ENCODE measurements at regions not wholly inside any gene's neighbourhood (a gene's known extent, or its start where the extent isn't known, plus 50 kb on each side); places are given as distances from the start of the nearest gene placed in this dataset.

DNA sequence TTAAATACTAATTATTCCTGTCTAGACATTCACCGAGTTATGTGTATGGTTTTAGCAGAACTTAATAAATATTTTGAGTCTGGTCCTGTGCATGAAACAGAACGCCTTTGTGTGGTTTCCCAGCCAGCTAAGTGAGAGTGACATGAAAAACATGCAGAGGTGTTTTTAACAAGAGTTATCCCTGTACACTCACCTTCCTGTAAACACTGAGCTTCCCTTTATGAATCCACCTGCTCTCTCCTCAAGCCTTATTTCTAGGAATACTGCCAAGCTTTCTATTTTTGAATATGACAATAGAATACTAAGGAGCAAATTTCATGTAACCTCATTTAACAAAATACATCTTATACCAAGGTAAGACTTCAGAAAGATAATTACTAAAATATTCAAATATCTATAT, 270.3 kb upstream of the CTSO start:
- peak; percentile 4 for DNase-seq

- no peak for DNase-seq
These were observed 263.6 kb upstream of the CTSO start for GRCh38 chr4:156217236-156217635.

- no peak for DNase-seq
These were observed 247.4 kb upstream of the CTSO start for GRCh38 chr4:156201050-156201449.

- no peak for DNase-seq
These were observed 244.8 kb upstream of the CTSO start for GRCh38 chr4:156198511-156198910.

DNA sequence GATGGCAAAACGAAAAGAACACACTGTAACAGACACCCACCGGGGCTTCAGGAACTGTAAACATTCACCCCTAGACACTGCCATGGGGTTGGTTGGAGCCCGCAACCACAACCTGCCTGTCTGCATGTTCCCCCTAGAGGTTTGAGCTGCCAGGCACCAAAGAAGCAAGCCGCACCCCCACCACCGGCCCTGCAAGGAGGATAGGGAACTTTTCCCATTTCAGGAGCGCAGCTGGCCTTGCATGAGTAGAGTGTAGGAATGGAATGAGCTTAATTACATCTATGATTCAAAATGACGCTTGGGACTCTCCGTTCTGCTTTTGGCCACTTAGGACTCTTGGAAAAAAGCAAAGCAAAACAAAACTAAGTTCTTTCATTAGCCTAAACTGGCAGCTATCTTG, 243.6 kb upstream of the CTSO start:
- no peak for DNase-seq

GRCh38 chr4:156196722-156197121, 243.1 kb upstream of the CTSO start:
- DNase-seq: no peak

DNA sequence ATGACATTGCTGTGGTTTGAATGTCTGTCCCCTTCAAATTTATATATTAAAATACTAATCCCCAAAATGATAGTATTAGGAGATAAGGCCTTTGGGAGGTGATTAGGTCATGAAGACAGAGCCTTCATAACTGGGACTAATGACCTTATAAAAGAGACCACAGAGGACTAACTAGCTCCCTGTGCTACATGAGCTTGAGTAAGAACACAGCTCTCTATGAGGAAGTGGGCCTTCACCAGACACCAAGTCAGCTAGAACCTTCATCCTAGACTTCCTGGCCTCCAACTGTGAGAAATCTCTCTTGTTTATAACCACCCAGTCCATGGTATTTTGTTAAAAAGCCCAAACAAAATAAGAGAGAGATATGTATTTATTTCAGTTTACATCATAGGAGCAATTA, 242.2 kb upstream of the CTSO start:
- no peak for DNase-seq

DNA sequence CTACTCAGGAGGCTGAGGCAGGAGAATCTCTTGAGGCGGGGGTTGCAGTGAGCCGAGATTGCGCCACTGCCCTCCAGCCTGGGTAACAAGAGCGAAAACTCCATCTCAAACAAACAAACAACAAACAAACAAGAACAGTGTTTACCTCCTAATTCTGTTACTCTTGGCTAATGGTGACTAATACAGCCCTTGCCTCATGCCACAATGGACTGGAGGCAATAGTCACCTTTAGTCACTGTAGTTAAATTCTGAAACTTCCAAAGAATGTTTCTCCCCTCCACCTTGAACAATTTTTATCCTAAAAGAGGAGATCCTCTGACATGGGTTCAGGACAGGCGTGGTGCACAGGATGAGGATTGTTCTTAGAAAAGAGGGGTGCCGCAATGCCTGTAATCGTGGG, 241.2 kb upstream of the CTSO start:
- DNase-seq: no peak

DNA sequence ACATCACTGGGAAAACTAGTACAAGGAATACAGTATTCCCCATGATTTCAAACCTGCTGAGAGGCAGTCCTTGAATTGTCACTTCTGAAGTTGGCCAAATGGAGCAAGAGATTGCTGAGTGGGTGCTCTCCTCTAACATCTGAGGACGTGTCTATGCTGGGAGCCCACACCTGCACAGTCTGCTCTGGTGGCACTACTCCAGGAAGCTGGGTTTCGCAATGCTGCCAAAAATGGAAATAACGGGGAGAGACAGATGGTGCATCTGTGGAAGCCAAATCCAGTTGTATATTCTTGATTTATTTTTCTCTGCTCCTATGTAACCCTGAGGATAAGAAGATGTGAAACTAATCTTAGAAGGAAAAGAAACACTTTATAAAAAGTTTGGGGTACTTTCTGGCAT, 240.1 kb upstream of the CTSO start:
- no peak for DNase-seq

GRCh38 chr4:156193106-156193505, 239.4 kb upstream of the CTSO start:
- DNase-seq: no peak

DNA sequence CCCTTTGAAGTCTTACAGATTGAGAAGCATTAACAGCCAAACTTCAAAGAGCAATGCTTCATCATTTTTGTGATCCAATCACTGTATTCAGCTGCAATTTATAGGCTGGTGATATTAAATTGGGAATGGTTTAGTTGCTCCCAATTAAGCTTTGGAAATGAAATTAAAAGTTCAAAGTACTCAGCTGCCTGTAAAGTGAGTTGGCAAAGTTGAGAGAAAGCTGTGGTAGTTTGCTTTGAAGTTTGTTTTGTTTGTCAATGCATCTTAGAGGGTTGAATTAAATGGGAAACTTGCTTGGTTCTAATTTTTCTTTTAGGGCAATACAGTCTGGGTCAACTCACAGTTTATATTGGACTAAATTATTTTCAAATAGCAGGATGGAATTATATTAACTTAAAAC, 238.4 kb upstream of the CTSO start:
- no peak for DNase-seq

DNA sequence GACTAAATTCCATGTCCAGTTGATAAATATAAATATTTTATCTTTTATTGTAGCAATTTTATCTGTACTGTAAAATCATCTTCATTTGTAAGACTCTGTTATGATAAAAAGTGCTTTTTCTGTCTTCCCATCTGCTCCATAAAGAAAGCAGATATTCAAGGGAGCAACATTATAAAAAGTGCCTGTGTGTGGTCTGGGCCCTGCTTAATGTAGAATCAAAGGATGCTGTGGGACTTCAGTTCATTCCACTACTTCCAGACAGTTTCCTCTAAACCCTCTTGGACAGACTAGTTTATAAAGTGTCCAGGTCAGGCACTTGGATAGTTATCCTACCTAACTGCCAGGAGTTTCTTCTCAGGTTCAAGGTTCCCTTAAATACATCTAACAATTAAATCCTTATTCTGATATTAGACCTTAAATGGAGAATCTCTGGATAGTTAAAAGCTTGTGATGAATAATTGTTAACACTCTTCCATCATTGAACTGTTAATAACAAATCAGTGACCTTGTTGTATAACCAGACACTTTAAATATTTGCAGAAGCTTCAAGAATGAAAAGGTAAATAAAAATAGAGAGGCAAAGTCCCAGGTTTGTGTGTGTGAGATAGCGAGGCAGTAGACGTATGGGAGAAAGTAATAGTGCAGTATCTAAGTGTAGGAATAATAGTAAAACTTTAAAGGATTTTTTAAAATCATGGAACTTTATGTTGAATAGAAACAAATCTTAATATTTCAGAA, 237.5 kb upstream of the CTSO start:
- no peak for DNase-seq

DNA sequence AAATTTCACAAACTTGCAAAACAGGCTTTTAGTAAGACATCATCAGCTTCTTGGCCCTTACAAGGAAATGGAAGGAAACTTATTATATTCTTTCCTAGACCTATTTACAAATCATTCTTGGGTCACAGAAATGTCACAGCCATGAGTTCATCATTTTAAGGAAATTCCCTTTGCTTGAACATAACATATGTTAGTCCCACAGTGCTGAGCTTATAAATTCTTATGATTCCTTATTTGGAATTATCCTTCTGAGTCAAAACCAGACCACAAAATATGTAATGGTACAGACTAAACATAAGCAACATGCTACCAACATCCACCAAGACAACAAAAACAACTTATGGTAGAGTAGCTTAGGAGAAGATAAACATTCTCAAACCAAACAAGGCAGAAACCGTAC, 236.9 kb upstream of the CTSO start:
- DNase-seq: no peak

GRCh38 chr4:156188596-156188995, 234.9 kb upstream of the CTSO start:
- DNase-seq: no peak

- no peak for DNase-seq
These were observed 232.4 kb upstream of the CTSO start for GRCh38 chr4:156186111-156186510.

DNA sequence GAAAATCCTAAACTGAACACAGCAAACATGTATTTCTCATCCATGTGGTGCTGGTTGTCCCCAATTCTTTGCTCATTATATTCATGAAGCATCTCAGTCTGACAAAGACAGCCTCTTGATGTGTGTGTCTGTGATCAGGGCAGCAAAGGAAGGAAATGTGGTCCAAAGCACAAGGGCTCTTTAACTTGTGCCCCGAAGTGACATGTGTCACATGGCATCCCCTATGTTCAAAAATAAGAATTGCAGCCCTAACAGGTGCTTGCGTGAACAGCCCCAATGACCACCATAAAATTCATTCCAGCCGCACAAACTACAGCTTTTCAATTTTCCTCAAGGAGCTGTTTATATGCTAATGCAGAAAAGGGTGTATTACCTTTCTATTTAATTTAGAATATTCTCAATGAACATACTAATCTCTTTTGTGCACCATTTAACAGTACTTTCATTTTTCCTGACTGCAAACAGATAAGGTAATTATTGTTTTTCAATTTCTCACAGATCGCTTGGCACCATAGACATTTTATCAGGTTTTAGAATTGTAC, 231.9 kb upstream of the CTSO start:
- no peak for DNase-seq

DNA sequence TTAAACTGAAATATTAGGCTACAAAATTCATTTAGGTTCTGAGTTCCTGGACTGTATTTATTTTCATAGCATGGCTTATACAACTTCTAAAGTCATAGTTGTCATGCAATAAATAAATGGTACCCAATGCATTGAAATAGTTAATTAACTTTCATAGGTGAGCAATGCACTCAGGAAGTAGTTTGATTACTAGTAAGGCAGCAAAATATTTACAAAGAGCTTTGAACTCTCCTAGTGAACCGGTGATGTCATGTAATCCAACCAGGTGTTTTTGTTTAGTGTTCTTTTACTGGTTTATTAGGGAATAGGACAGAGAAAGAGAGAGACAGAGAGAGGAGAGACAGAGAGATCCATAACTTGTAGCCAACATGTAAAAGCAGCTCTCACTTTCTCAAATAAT, 228.6 kb upstream of the CTSO start:
- no peak for DNase-seq

- no peak for DNase-seq
These were observed 224.3 kb upstream of the CTSO start for GRCh38 chr4:156177941-156178340.

GRCh38 chr4:156176896-156177295, 223.2 kb upstream of the CTSO start:
- no peak for DNase-seq

GRCh38 chr4:156173937-156174336, 220.3 kb upstream of the CTSO start:
- DNase-seq: no peak

DNA sequence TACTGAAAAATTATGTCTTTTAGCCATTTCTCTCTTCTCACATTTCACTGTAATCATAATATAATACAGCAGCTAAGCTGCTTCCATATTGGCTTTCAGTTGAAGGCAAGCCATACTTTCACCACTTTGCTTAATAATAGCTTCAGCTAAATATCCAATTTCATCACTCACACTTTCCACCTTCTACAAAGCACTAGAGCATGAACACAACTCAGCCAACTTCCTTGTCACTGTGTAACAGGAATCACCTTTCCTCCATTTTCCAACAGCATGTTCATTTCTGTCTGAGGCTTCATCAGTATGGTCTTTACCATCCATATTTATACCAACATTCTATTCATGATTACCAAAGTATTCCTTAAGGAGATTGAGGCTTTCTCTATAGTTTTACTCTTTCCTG, 219.8 kb upstream of the CTSO start:
- DNase-seq: no peak

- no peak for DNase-seq
These were observed 216.2 kb upstream of the CTSO start for GRCh38 chr4:156169861-156170260.

DNA sequence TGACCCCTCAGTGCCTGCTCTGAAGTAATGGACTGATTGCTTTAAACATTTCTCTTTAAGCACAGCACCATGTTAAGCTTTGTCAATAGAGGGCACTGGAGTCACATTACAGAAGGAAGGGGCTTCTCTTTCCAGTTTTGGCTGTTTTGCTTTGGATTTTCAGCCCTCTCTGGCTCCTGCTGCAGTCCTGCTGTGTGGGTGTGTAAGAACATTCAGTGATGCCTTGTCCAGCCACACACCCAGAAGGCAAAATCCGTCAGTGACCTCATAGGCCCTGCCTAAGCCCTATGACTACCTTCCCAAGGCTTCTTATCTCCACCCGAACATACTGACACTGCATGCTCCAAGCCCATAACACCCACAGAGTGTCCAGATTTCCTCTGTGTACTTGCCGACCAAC, 215.3 kb upstream of the CTSO start:
- peak; percentile 41 for DNase-seq

DNA sequence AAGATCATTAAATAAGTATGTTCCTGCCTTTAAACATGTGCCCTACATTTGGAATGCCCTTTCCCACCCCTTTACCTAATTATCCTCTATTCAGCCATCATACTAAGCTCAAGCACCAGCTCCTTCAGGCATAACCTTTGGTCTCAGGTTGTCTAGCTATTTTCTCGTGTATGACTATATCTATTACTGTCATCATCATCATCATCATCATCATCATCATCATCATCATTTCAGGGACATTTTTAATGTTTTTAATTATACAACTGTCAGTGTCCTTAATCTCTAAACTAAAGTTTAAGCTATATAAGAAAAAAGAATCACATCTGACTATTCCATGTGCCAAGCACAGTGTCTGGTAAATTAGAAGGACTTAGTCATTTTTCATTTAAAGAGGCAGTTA, 214.6 kb upstream of the CTSO start:
- DNase-seq: no peak

GRCh38 chr4:156158747-156159146, 205.1 kb upstream of the CTSO start:
- no peak for DNase-seq
